GM23338 (cell line): ENCODE measurements at regions not wholly inside any gene's neighbourhood (a gene's known extent, or its start where the extent isn't known, plus 50 kb on each side); places are given as distances from the start of the nearest gene placed in this dataset.

Experiments
- ATAC-seq: fragments of 200-7000 bp; cut with Tn5 transposase; 3 replicates; pipeline ENCODE4 v1.9.1; 2020
- DNase-seq: peaks from one replicate; pipeline ENCODE4 v3.0.0-alpha.2; 2015; ENCODE audit warnings: low spot score
- H2AFZ ChIP-seq: fragments of 200-600 bp; sonication (generic); 2 replicates; pipeline ENCODE4 v1.8.0; 2016; ENCODE audit warnings: antibody characterized with exemption, mild to moderate bottlenecking, moderate library complexity
- H3F3A ChIP-seq: fragments of 200-600 bp; sonication (generic); replicated peaks from 2 replicates; pipeline ENCODE4 v1.8.0; 2017; ENCODE audit warnings: antibody characterized with exemption, mixed run types, low read depth
- H3K27ac ChIP-seq: fragments of 200-600 bp; sonication (generic); 2 replicates; pipeline ENCODE4 v1.6.1; 2016; ENCODE audit warnings: low read depth
- H3K27me3 ChIP-seq: fragments of 200-600 bp; sonication (generic); 2 replicates; pipeline ENCODE4 v1.8.0; 2016; ENCODE audit warnings: mild to moderate bottlenecking, mixed run types, moderate library complexity; ENCODE audit not compliant: insufficient read depth
- H3K36me3 ChIP-seq: fragments of 200-600 bp; sonication (generic); 2 replicates; pipeline ENCODE4 v1.8.0; 2016; ENCODE audit warnings: mild to moderate bottlenecking; ENCODE audit not compliant: insufficient read depth
- H3K4me1 ChIP-seq: fragments of 200-600 bp; sonication (generic); 2 replicates; pipeline ENCODE4 v1.8.0; 2016; ENCODE audit warnings: mild to moderate bottlenecking, moderate library complexity; ENCODE audit not compliant: insufficient read depth
- H3K4me2 ChIP-seq: fragments of 200-600 bp; sonication (generic); 2 replicates; pipeline ENCODE4 v1.7.1; 2017; ENCODE audit warnings: mixed run types
- H3K4me3 ChIP-seq: fragments of 200-600 bp; sonication (generic); 2 replicates; pipeline ENCODE4 v1.6.1; 2016; ENCODE audit warnings: mixed run types
- H3K79me2 ChIP-seq: fragments of 200-600 bp; sonication (generic); replicated peaks from 2 replicates; pipeline ENCODE4 v1.8.0; 2017; ENCODE audit warnings: mild to moderate bottlenecking; ENCODE audit not compliant: insufficient read depth
- H3K9me2 ChIP-seq: fragments of 200-600 bp; sonication (generic); 2 replicates; pipeline ENCODE4 v1.8.0; 2017; ENCODE audit not compliant: insufficient read depth
- H4K20me1 ChIP-seq: fragments of 200-600 bp; sonication (generic); replicated peaks from 2 replicates; pipeline ENCODE4 v1.8.0; 2017; ENCODE audit warnings: mild to moderate bottlenecking; ENCODE audit not compliant: insufficient read depth
- H3K27ac Mint-ChIP-seq: 2 replicates; pipeline ENCODE4 v1.8.0; 2020; ENCODE audit warnings: inconsistent platforms, mild to moderate bottlenecking, moderate library complexity, mixed read lengths
- H3K27me3 Mint-ChIP-seq: 3 replicates; pipeline ENCODE4 v1.8.0; 2022; ENCODE audit warnings: low read depth, mild to moderate bottlenecking, moderate library complexity, mixed read lengths, inconsistent platforms; ENCODE audit not compliant: insufficient read depth, poor library complexity
- H3K36me3 Mint-ChIP-seq: 3 replicates; pipeline ENCODE4 v1.8.0; 2021; ENCODE audit warnings: low read depth, mild to moderate bottlenecking, inconsistent platforms, moderate library complexity, mixed read lengths
- H3K4me1 Mint-ChIP-seq: 3 replicates; pipeline ENCODE4 v1.8.0; 2020; ENCODE audit warnings: mild to moderate bottlenecking, inconsistent platforms, mixed read lengths
- H3K4me3 Mint-ChIP-seq: 3 replicates; pipeline ENCODE4 v1.8.0; 2021; ENCODE audit warnings: moderate library complexity, mild to moderate bottlenecking, inconsistent platforms, mixed read lengths
- H3K9me3 Mint-ChIP-seq: 3 replicates; pipeline ENCODE4 v1.8.0; 2020; ENCODE audit warnings: moderate library complexity, mild to moderate bottlenecking, inconsistent platforms, mixed read lengths
- CREB1 ChIP-seq: fragments of 250-450 bp; sonication (Bioruptor Pico); IDR thresholded peaks from 2 replicates; pipeline ENCODE4 v1.5.0; 2020; ENCODE audit warnings: low read depth, mild to moderate bottlenecking, moderate library complexity
- EZH2 ChIP-seq: fragments of 200-600 bp; sonication (generic); IDR thresholded peaks from one replicate; pipeline ENCODE4 v1.8.0; 2017; ENCODE audit warnings: antibody characterized with exemption, mild to moderate bottlenecking, low read depth; ENCODE audit not compliant: unreplicated experiment
- EZH2phosphoT487 ChIP-seq: fragments of 200-600 bp; sonication (generic); IDR thresholded peaks from one replicate; pipeline ENCODE4 v1.8.1; 2018; ENCODE audit warnings: antibody characterized with exemption; ENCODE audit not compliant: unreplicated experiment
- JUNB ChIP-seq: IDR thresholded peaks from one replicate; pipeline ENCODE4 v1.6.1; 2016; ENCODE audit warnings: antibody characterized with exemption; ENCODE audit not compliant: unreplicated experiment
- POLR2AphosphoS5 ChIP-seq: IDR thresholded peaks from 2 replicates; pipeline ENCODE4 v1.6.1; 2016; ENCODE audit warnings: antibody characterized with exemption, low read depth
- STAT1 ChIP-seq: IDR thresholded peaks from one replicate; pipeline ENCODE4 v1.6.1; 2016; ENCODE audit warnings: antibody characterized with exemption; ENCODE audit not compliant: unreplicated experiment
- ZNF114 ChIP-seq: fragments of 250-450 bp; sonication (Bioruptor Pico); IDR thresholded peaks from 2 replicates; pipeline ENCODE4 v1.5.0; 2020; ENCODE audit warnings: mild to moderate bottlenecking, moderate library complexity
- ZNF331 ChIP-seq: fragments of 250-450 bp; sonication (Bioruptor Pico); IDR thresholded peaks from 2 replicates; pipeline ENCODE4 v1.5.0; 2020; ENCODE audit warnings: low read depth, mild to moderate bottlenecking, moderate library complexity
- ZNF462 ChIP-seq: fragments of 250-450 bp; sonication (Bioruptor Pico); IDR thresholded peaks from 2 replicates; pipeline ENCODE4 v1.5.0; 2020; ENCODE audit warnings: mild to moderate bottlenecking, moderate library complexity
- TF ChIP-seq, protein P1 (sequence below), 2 experiments: fragments of 200-600 bp in 1 of 2; sonication (generic) in 1 of 2; conservative IDR thresholded peaks; 2 replicates each; pipeline versions ENCODE4 v1.5.1 to v1.6.1; 2016 to 2017; ENCODE audit warnings: antibody characterized with exemption in 2 of 2, low read depth in 2 of 2, mild to moderate bottlenecking in 2 of 2, moderate library complexity in 1 of 2

- TF ChIP-seq ZNF462 (no peak), CREB1 (CRISPR knock-in tag) (no peak), POLR2AphosphoS5 (no peak), ZNF114 (CRISPR knock-in tag) (no peak), JUNB (no peak), STAT1 (no peak)
Measured at GRCh38 chr13:33908116-33908515, 90.2 kb downstream of the RFC3 start (continued).

- H3K27ac ChIP-seq = no peak overlapping the region
- Mint-ChIP-seq H3K27me3 (no peaks in the 10 kb centered on the region), H3K4me3 (no peak overlapping the region), H3K4me1 (no peaks in the 10 kb centered on the region), H3K36me3 (no peaks in the 10 kb centered on the region), H3K9me3 (no peaks in the 10 kb centered on the region; the same call in 2 of the 3 replicates), H3K27ac (no peak overlapping the region)
- H3K9me2 ChIP-seq = peaks cover 3% of the 10 kb centered on the region; the same call in 1 of the 2 replicates
- H4K20me1 ChIP-seq = no peaks in the 10 kb centered on the region
- H3K4me3 ChIP-seq = no peak overlapping the region
- ATAC-seq (no peak), DNase-seq (no peak)
- H3F3A ChIP-seq = no peaks in the 10 kb centered on the region
- H3K4me2 ChIP-seq = no peak overlapping the region
- no peaks in the 10 kb centered on the region for H3K27me3 ChIP-seq
- H3K36me3 ChIP-seq = no peaks in the 10 kb centered on the region
- no peaks in the 10 kb centered on the region for H3K4me1 ChIP-seq
- no peak overlapping the region for H2AFZ ChIP-seq
- H3K79me2 ChIP-seq = no peaks in the 10 kb centered on the region
- TF ChIP-seq JUNB = no peak
- no peak for TF ChIP-seq POLR2AphosphoS5
- TF ChIP-seq, protein P1, sequence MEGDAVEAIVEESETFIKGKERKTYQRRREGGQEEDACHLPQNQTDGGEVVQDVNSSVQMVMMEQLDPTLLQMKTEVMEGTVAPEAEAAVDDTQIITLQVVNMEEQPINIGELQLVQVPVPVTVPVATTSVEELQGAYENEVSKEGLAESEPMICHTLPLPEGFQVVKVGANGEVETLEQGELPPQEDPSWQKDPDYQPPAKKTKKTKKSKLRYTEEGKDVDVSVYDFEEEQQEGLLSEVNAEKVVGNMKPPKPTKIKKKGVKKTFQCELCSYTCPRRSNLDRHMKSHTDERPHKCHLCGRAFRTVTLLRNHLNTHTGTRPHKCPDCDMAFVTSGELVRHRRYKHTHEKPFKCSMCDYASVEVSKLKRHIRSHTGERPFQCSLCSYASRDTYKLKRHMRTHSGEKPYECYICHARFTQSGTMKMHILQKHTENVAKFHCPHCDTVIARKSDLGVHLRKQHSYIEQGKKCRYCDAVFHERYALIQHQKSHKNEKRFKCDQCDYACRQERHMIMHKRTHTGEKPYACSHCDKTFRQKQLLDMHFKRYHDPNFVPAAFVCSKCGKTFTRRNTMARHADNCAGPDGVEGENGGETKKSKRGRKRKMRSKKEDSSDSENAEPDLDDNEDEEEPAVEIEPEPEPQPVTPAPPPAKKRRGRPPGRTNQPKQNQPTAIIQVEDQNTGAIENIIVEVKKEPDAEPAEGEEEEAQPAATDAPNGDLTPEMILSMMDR (conservative IDR thresholded peaks at IDR 0.05; ENCODE audit: low read depth in 2 of 2) = no peak
- TF ChIP-seq ZNF331 (CRISPR knock-in tag) = no peak
- no peak for TF ChIP-seq CREB1 (CRISPR knock-in tag)
- TF ChIP-seq ZNF114 (CRISPR knock-in tag) = no peak
- no peak for TF ChIP-seq EZH2
- TF ChIP-seq EZH2phosphoT487 = no peak
Measured at GRCh38 chr13:33910255-33910654, 92.3 kb downstream of the RFC3 start.
